RWPE2 (cell line): ENCODE measurements at regions not wholly inside any gene's neighbourhood (a gene's known extent, or its start where the extent isn't known, plus 50 kb on each side); places are given as distances from the start of the nearest gene placed in this dataset.

Experiments
- ATAC-seq: fragments of 200-7000 bp; cut with Tn5 transposase; 3 replicates; pipeline ENCODE4 v1.9.1; 2021; ENCODE audit warnings: low read depth
- DNase-seq: peaks from one replicate; pipeline ENCODE4 v3.0.0-alpha.2; 2020; ENCODE audit warnings: low spot score
- H3K27ac ChIP-seq: fragments of 450-650 bp; 2 replicates; pipeline ENCODE4 v1.5.1; 2017; ENCODE audit warnings: mild to moderate bottlenecking; ENCODE audit not compliant: poor library complexity, severe bottlenecking
- H3K27me3 ChIP-seq: fragments of 250-450 bp; sonication (Bioruptor Pico); 2 replicates; pipeline ENCODE4 v1.5.1; 2021; ENCODE audit warnings: mild to moderate bottlenecking, moderate library complexity; ENCODE audit not compliant: insufficient read depth, poor library complexity, severe bottlenecking
- H3K36me3 ChIP-seq: fragments of 250-450 bp; sonication (Bioruptor Pico); 2 replicates; pipeline ENCODE4 v1.5.1; 2020; ENCODE audit warnings: low read depth, mild to moderate bottlenecking, moderate library complexity
- H3K4me1 ChIP-seq: fragments of 250-450 bp; sonication (Bioruptor Pico); 2 replicates; pipeline ENCODE4 v1.5.1; 2021; ENCODE audit warnings: mild to moderate bottlenecking, moderate library complexity; ENCODE audit not compliant: insufficient read depth, poor library complexity, severe bottlenecking
- H3K4me3 ChIP-seq: fragments of 250-450 bp; sonication (Bioruptor Pico); 2 replicates; pipeline ENCODE4 v1.5.1; 2021; ENCODE audit warnings: mild to moderate bottlenecking, moderate library complexity; ENCODE audit not compliant: severe bottlenecking
- H3K9me3 ChIP-seq: fragments of 250-450 bp; sonication (Bioruptor Pico); 2 replicates; pipeline ENCODE4 v1.5.1; 2021; ENCODE audit warnings: mild to moderate bottlenecking, moderate library complexity; ENCODE audit not compliant: severe bottlenecking
- CTCF ChIP-seq: fragments of 450-650 bp; IDR thresholded peaks from one replicate; pipeline ENCODE4 v1.5.1; 2017; ENCODE audit warnings: mild to moderate bottlenecking, moderate library complexity; ENCODE audit not compliant: poor library complexity, severe bottlenecking

GRCh38 chr4:151471728-151472127, 62.8 kb downstream of the FHIP1A start:
- H3K9me3 ChIP-seq: no peaks in the 10 kb centered on the region
- no peak overlapping the region for H3K27ac ChIP-seq
- no peaks in the 10 kb centered on the region for H3K27me3 ChIP-seq
- H3K36me3 ChIP-seq: no peaks in the 10 kb centered on the region
- no peak for ATAC-seq
- DNase-seq: no peak
- no peak for TF ChIP-seq CTCF
- no peak overlapping the region for H3K4me3 ChIP-seq
- peaks cover 16% of the 10 kb centered on the region for H3K4me1 ChIP-seq

- no peaks in the 10 kb centered on the region for H3K27me3 ChIP-seq
- ATAC-seq: no peak
- no peak for DNase-seq
- H3K9me3 ChIP-seq: no peaks in the 10 kb centered on the region
- no peak overlapping the region for H3K4me3 ChIP-seq
- no peaks in the 10 kb centered on the region for H3K36me3 ChIP-seq
- no peak for TF ChIP-seq CTCF
- H3K27ac ChIP-seq: no peak overlapping the region
- H3K4me1 ChIP-seq: peaks cover 16% of the 10 kb centered on the region
These were observed 63.3 kb downstream of the FHIP1A start for GRCh38 chr4:151472297-151472696.

- no peak overlapping the region for H3K4me3 ChIP-seq
- peaks cover 16% of the 10 kb centered on the region for H3K4me1 ChIP-seq
- ATAC-seq: no peak
These were observed 63.7 kb downstream of the FHIP1A start for GRCh38 chr4:151472711-151473110.

GRCh38 chr4:151473521-151474097, 64.6 kb downstream of the FHIP1A start:
- Histone ChIP-seq H3K9me3 (no peaks in the 10 kb centered on the region), H3K4me3 (no peak overlapping the region), H3K27ac (no peak overlapping the region), H3K27me3 (no peaks in the 10 kb centered on the region), H3K4me1 (peaks cover 11% of the 10 kb centered on the region), H3K36me3 (no peaks in the 10 kb centered on the region)
- DNase-seq (no peak), ATAC-seq (no peak)
- TF ChIP-seq CTCF: no peak

More at GRCh38 chr4:151472711-151473110, 63.7 kb downstream of the FHIP1A start:
- DNase-seq: no peak
- H3K27me3 ChIP-seq: no peaks in the 10 kb centered on the region
- H3K36me3 ChIP-seq: no peaks in the 10 kb centered on the region
- H3K27ac ChIP-seq: no peak overlapping the region
- H3K9me3 ChIP-seq: no peaks in the 10 kb centered on the region
- no peak for TF ChIP-seq CTCF

GRCh38 chr4:151475035-151475714, 66.2 kb downstream of the FHIP1A start:
- TF ChIP-seq CTCF: no peak
- Histone ChIP-seq H3K4me3 (no peak overlapping the region), H3K27ac (no peak overlapping the region), H3K4me1 (peaks cover 3% of the 10 kb centered on the region), H3K9me3 (no peaks in the 10 kb centered on the region), H3K27me3 (no peaks in the 10 kb centered on the region), H3K36me3 (no peaks in the 10 kb centered on the region)
- DNase-seq (no peak), ATAC-seq (no peak)
